ENCODE measurements at regions not wholly inside any gene's neighbourhood (a gene's known extent, or its start where the extent isn't known, plus 50 kb on each side); places are given as distances from the start of the nearest gene placed in this dataset.

- TF ChIP-seq CTCF (IDR thresholded peaks at IDR 0.05) = no peak
- Mint-ChIP-seq H3K27ac (no peak overlapping the region), H3K9me3 (peaks cover 37% of the 10 kb centered on the region), H3K4me1 (ENCODE audit: low read depth) (no peaks in the 10 kb centered on the region), H3K36me3 (ENCODE audit: low read depth) (no peaks in the 10 kb centered on the region), H3K4me3 (no peak overlapping the region), H3K27me3 (ENCODE audit: insufficient read depth) (peaks cover 6% of the 10 kb centered on the region; the same call in 1 of the 2 replicates)
- DNase-seq = no peak
These were observed 323.9 kb downstream of the SMAD2 start for GRCh38 chr18:47606526-47606925.

- no peak for DNase-seq
- H3K4me3 Mint-ChIP-seq = no peak overlapping the region
- H3K27ac Mint-ChIP-seq = no peak overlapping the region
- H3K36me3 Mint-ChIP-seq (ENCODE audit: low read depth) = no peaks in the 10 kb centered on the region
- H3K27me3 Mint-ChIP-seq (ENCODE audit: insufficient read depth) = peaks cover 5% of the 10 kb centered on the region; the same call in 1 of the 2 replicates
- no peak for TF ChIP-seq CTCF (IDR thresholded peaks at IDR 0.05)
- no peaks in the 10 kb centered on the region for H3K4me1 Mint-ChIP-seq (ENCODE audit: low read depth)
- peaks cover 47% of the 10 kb centered on the region for H3K9me3 Mint-ChIP-seq
These were observed 325.4 kb downstream of the SMAD2 start for GRCh38 chr18:47605093-47605492.

GRCh38 chr18:47604021-47604420 is 326.4 kb downstream of the SMAD2 start:
- no peak for TF ChIP-seq CTCF (IDR thresholded peaks at IDR 0.05)
- no peaks in the 10 kb centered on the region for H3K36me3 Mint-ChIP-seq (ENCODE audit: low read depth)
- peaks cover 47% of the 10 kb centered on the region for H3K9me3 Mint-ChIP-seq
- DNase-seq = no peak
- no peak overlapping the region for H3K4me3 Mint-ChIP-seq
- H3K27ac Mint-ChIP-seq = no peak overlapping the region
- no peaks in the 10 kb centered on the region for H3K4me1 Mint-ChIP-seq (ENCODE audit: low read depth)
- peaks cover 4% of the 10 kb centered on the region; the same call in 1 of the 2 replicates for H3K27me3 Mint-ChIP-seq (ENCODE audit: insufficient read depth)

- no peak for TF ChIP-seq CTCF (IDR thresholded peaks at IDR 0.05)
- Mint-ChIP-seq H3K27ac (no peak overlapping the region), H3K9me3 (peaks cover 41% of the 10 kb centered on the region), H3K4me1 (ENCODE audit: low read depth) (no peaks in the 10 kb centered on the region), H3K27me3 (ENCODE audit: insufficient read depth) (peaks cover 1% of the 10 kb centered on the region; the same call in 1 of the 2 replicates), H3K4me3 (no peak overlapping the region), H3K36me3 (ENCODE audit: low read depth) (no peaks in the 10 kb centered on the region)
- DNase-seq = no peak
These were observed 327.3 kb downstream of the SMAD2 start for GRCh38 chr18:47603158-47603557.

- no peak for DNase-seq
- Mint-ChIP-seq H3K4me1 (ENCODE audit: low read depth) (no peaks in the 10 kb centered on the region), H3K27me3 (ENCODE audit: insufficient read depth) (peaks cover 1% of the 10 kb centered on the region; the same call in 1 of the 2 replicates), H3K9me3 (peaks cover 37% of the 10 kb centered on the region), H3K27ac (no peak overlapping the region), H3K4me3 (no peak overlapping the region), H3K36me3 (ENCODE audit: low read depth) (no peaks in the 10 kb centered on the region)
- no peak for TF ChIP-seq CTCF (IDR thresholded peaks at IDR 0.05)
These were observed 328.1 kb downstream of the SMAD2 start for GRCh38 chr18:47602273-47602897.

All from HFFc6 (cell line).